ENCODE measurements at regions not wholly inside any gene's neighbourhood (a gene's known extent, or its start where the extent isn't known, plus 50 kb on each side); places are given as distances from the start of the nearest gene placed in this dataset.

- no peak for TF ChIP-seq CTCF (IDR thresholded peaks at IDR 0.05)
- TF ChIP-seq POLR2A (IDR thresholded peaks at IDR 0.05): no peak
These were observed 603.5 kb downstream of the SOCS6 start for GRCh38 chr18:70892381-70892780.
